Caco-2 (cell line): ENCODE measurements at regions not wholly inside any gene's neighbourhood (a gene's known extent, or its start where the extent isn't known, plus 50 kb on each side); places are given as distances from the start of the nearest gene placed in this dataset.

Source experiments
- BruUV-seq: library from RNA; stranded (reverse); fragments of 400-500 nt; replicated peaks from 2 replicates; lab custom pipeline; 2021; lab: Mats Ljungman, UMichigan
- CTCF ChIA-PET: fragments of 300-600 bp; sonication (Branson Sonifier 250); formaldehyde crosslinking; loops from one replicate; lab custom pipeline; 2022; ENCODE audit warnings: antibody characterized with exemption; lab: Charles Lee
- POLR2A ChIA-PET: fragments of 300-600 bp; sonication (Branson Sonifier 250); formaldehyde crosslinking; loops from one replicate; lab custom pipeline; 2022; ENCODE audit warnings: antibody characterized with exemption; lab: Charles Lee
- DNase-seq, 2 experiments: peaks; one replicate each; pipeline versions ENCODE4 v3.0.0 to v3.0.0-alpha.2; 2020 to 2022
- H3K27me3 ChIP-seq: replicated peaks from 2 replicates; pipeline ENCODE4 v1.6.0; 2011; ENCODE audit warnings: low read length; ENCODE audit not compliant: control insufficient read depth, insufficient read depth
- H3K36me3 ChIP-seq: 2 replicates; pipeline ENCODE4 v1.5.1; 2011; ENCODE audit warnings: low read length; ENCODE audit not compliant: control insufficient read depth, insufficient read depth
- H3K4me1 ChIP-seq: fragments of 250-450 bp; sonication (Bioruptor Pico); 2 replicates; pipeline ENCODE4 v1.5.1; 2020; ENCODE audit warnings: mild to moderate bottlenecking
- H3K4me3 ChIP-seq: 2 replicates; pipeline ENCODE4 v1.5.1; 2011; ENCODE audit warnings: low read depth, mild to moderate bottlenecking, control low read depth, low read length
- H3K9me3 ChIP-seq: fragments of 250-450 bp; sonication (Bioruptor Pico); 2 replicates; pipeline ENCODE4 v1.5.1; 2020; ENCODE audit warnings: mild to moderate bottlenecking, moderate library complexity
- H3K27ac Mint-ChIP-seq: one replicate; pipeline ENCODE4 v1.8.0; 2022; ENCODE audit warnings: mixed read lengths; ENCODE audit not compliant: unreplicated experiment
- H3K27me3 Mint-ChIP-seq: one replicate; pipeline ENCODE4 v1.8.0; 2022; ENCODE audit warnings: mixed read lengths; ENCODE audit not compliant: insufficient read depth, unreplicated experiment
- H3K36me3 Mint-ChIP-seq: one replicate; pipeline ENCODE4 v1.8.0; 2022; ENCODE audit warnings: mild to moderate bottlenecking, mixed read lengths; ENCODE audit not compliant: insufficient read depth, unreplicated experiment
- H3K4me1 Mint-ChIP-seq: one replicate; pipeline ENCODE4 v1.8.0; 2022; ENCODE audit warnings: low read depth, mixed read lengths; ENCODE audit not compliant: unreplicated experiment
- H3K4me3 Mint-ChIP-seq: one replicate; pipeline ENCODE4 v1.8.0; 2022; ENCODE audit warnings: mild to moderate bottlenecking, moderate library complexity, mixed read lengths; ENCODE audit not compliant: unreplicated experiment
- H3K9me3 Mint-ChIP-seq: one replicate; pipeline ENCODE4 v1.8.0; 2022; ENCODE audit warnings: mixed read lengths; ENCODE audit not compliant: unreplicated experiment
- intact Hi-C: fragments of 100-400 bp; cut with micrococcal nuclease; formaldehyde crosslinking; loops from one replicate; pipeline ENCODE4 v1.10.0; 2022; ENCODE audit not compliant: unreplicated experiment
- TF ChIP-seq, protein P1 (sequence below), 2 experiments: fragments of 200-600 bp in 1 of 2; IDR thresholded peaks; 1 replicate in 1 of 2; 2 replicates in 1 of 2; pipeline versions ENCODE4 v1.5.1 to v1.8.0; 2011 to 2022; ENCODE audit warnings: antibody characterized with exemption in 1 of 2, control low read depth in 1 of 2, inconsistent platforms in 1 of 2, low read depth in 1 of 2, low read length in 1 of 2, mild to moderate bottlenecking in 1 of 2, moderate library complexity in 1 of 2; ENCODE audit not compliant: insufficient read depth in 1 of 2, severe bottlenecking in 1 of 2, unreplicated experiment in 1 of 2

DNA sequence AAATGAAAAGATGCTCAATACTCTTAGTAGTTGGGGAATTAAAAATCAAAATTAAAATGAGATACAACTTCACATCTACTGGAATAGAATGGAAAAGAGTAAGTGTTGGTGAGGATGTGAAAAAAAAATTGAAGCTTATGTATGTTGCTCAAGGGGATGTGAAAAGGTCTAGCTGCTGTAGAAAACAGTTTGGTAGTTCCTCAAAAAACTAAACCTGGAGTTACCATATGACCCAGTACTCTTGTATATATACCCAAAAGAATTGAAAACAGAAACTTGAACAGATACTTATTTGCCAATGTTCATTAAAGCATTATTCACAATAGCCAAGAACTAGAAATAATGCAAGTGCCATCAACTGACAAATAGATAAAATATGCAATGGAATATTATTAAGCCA is 208.4 kb downstream of the FIGN start:
- H3K27me3 Mint-ChIP-seq = no peaks in the 10 kb centered on the region
- H3K36me3 Mint-ChIP-seq = no peaks in the 10 kb centered on the region
- H3K9me3 Mint-ChIP-seq = no peaks in the 10 kb centered on the region
- ChIA-PET CTCF (no interaction called here), POLR2A (no interaction called here)
- no peaks in the 10 kb centered on the region for H3K9me3 ChIP-seq
- TF ChIP-seq, protein P1, sequence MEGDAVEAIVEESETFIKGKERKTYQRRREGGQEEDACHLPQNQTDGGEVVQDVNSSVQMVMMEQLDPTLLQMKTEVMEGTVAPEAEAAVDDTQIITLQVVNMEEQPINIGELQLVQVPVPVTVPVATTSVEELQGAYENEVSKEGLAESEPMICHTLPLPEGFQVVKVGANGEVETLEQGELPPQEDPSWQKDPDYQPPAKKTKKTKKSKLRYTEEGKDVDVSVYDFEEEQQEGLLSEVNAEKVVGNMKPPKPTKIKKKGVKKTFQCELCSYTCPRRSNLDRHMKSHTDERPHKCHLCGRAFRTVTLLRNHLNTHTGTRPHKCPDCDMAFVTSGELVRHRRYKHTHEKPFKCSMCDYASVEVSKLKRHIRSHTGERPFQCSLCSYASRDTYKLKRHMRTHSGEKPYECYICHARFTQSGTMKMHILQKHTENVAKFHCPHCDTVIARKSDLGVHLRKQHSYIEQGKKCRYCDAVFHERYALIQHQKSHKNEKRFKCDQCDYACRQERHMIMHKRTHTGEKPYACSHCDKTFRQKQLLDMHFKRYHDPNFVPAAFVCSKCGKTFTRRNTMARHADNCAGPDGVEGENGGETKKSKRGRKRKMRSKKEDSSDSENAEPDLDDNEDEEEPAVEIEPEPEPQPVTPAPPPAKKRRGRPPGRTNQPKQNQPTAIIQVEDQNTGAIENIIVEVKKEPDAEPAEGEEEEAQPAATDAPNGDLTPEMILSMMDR (IDR thresholded peaks at IDR 0.05; ENCODE audit: insufficient read depth in 1 of 2, low read depth in 1 of 2, low read length in 1 of 2, severe bottlenecking in 1 of 2, unreplicated experiment in 1 of 2) = no peak
- H3K4me1 Mint-ChIP-seq = no peaks in the 10 kb centered on the region
- no peak overlapping the region for H3K27ac Mint-ChIP-seq
- no peak overlapping the region for H3K4me3 ChIP-seq
- H3K27me3 ChIP-seq = no peaks in the 10 kb centered on the region
- H3K4me3 Mint-ChIP-seq = no peak overlapping the region
- no peak for DNase-seq
- no peaks in the 10 kb centered on the region for H3K36me3 ChIP-seq
- intact Hi-C loops = no loop called here
- BruUV-seq = no TSS peak
- no peaks in the 10 kb centered on the region for H3K4me1 ChIP-seq

DNA sequence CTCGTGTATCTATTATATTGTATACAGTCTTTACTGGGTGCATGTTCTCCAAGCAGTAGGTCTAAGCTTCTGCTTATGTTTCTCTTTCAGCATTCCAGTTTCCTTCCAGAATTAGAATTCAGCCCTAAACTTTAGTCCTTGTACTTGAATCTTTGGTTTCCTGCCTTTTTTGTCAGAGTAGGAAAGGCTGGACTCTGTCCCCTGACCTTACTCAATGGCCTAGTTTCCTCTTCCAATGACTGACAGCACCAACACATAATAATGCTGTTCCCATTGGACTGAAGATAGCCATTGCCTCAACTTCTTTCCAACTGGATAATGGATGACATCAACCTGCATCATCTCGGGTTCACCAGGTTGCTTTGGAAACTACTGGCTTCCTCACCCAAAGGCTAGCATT is 217.0 kb downstream of the FIGN start:
- Mint-ChIP-seq H3K4me3 (no peak overlapping the region), H3K9me3 (no peaks in the 10 kb centered on the region), H3K36me3 (no peaks in the 10 kb centered on the region), H3K27ac (no peak overlapping the region), H3K4me1 (no peaks in the 10 kb centered on the region), H3K27me3 (no peaks in the 10 kb centered on the region)
- no peak for DNase-seq
- ChIA-PET CTCF (no interaction called here), POLR2A (interaction anchor here (0.5 to 0.7 kb wide), 2 partner anchors 96 to 202 kb away, joined by 3 read pairs; no protein-coding TSS in a partner anchor)
- H3K4me3 ChIP-seq = no peak overlapping the region
- TF ChIP-seq, protein P1 (IDR thresholded peaks at IDR 0.05; ENCODE audit: insufficient read depth in 1 of 2, low read depth in 1 of 2, low read length in 1 of 2, severe bottlenecking in 1 of 2, unreplicated experiment in 1 of 2) = no peak
- no peaks in the 10 kb centered on the region for H3K9me3 ChIP-seq
- no peaks in the 10 kb centered on the region for H3K4me1 ChIP-seq
- H3K36me3 ChIP-seq = no peaks in the 10 kb centered on the region
- intact Hi-C loops = no loop called here
- no peaks in the 10 kb centered on the region for H3K27me3 ChIP-seq
- BruUV-seq = no TSS peak

GRCh38 chr2:163515836-163516235 is 220.0 kb downstream of the FIGN start:
- Mint-ChIP-seq H3K27ac (no peak overlapping the region), H3K4me1 (no peaks in the 10 kb centered on the region)
- BruUV-seq = no TSS peak

More at GRCh38 chr2:163515836-163516235, 220.0 kb downstream of the FIGN start:
- no peaks in the 10 kb centered on the region for H3K36me3 Mint-ChIP-seq
- no peaks in the 10 kb centered on the region for H3K27me3 ChIP-seq
- no peaks in the 10 kb centered on the region for H3K9me3 ChIP-seq
- CTCF ChIA-PET = no interaction called here
- POLR2A ChIA-PET = no interaction called here
- H3K9me3 Mint-ChIP-seq = no peaks in the 10 kb centered on the region
- no peaks in the 10 kb centered on the region for H3K36me3 ChIP-seq
- no peak overlapping the region for H3K4me3 Mint-ChIP-seq
- H3K4me1 ChIP-seq = no peaks in the 10 kb centered on the region
- TF ChIP-seq, protein P1 (IDR thresholded peaks at IDR 0.05; ENCODE audit: insufficient read depth in 1 of 2, low read depth in 1 of 2, low read length in 1 of 2, severe bottlenecking in 1 of 2, unreplicated experiment in 1 of 2) = no peak
- H3K27me3 Mint-ChIP-seq = peaks cover 5% of the 10 kb centered on the region
- no peak overlapping the region for H3K4me3 ChIP-seq
- no peak for DNase-seq
- intact Hi-C loops = no loop called here
